HepG2 (cell line): ENCODE measurements at regions not wholly inside any gene's neighbourhood (a gene's known extent, or its start where the extent isn't known, plus 50 kb on each side); places are given as distances from the start of the nearest gene placed in this dataset.
A peak's percentile ranks its signal among the peaks of the same experiment; 100 is the strongest.

Experiments used
- ATAC-seq: fragments of 200-7000 bp; cut with Tn5 transposase; 3 replicates; pipeline ENCODE4 v1.9.1; 2020; ENCODE audit warnings: mild to moderate bottlenecking, moderate library complexity
- BruUV-seq: library from RNA; stranded (reverse); fragments of 400-500 nt; replicated peaks from 2 replicates; lab custom pipeline; 2021; lab: Mats Ljungman, UMichigan
- CTCF ChIA-PET: fragments of 300-600 bp; formaldehyde crosslinking; extraction: SDS; loops from one replicate; lab custom pipeline; 2021; ENCODE audit warnings: low total read pairs, inconsistent platforms, low intra/inter-chr PET ratio; lab: Yijun Ruan, JAX
- POLR2A ChIA-PET: fragments of 350-600 bp; sonication (Branson Sonifier 250); formaldehyde crosslinking; loops from one replicate; lab custom pipeline; 2020; ENCODE audit warnings: antibody characterized with exemption, inconsistent platforms; lab: Yijun Ruan, JAX
- DNase-seq: peaks from one replicate; pipeline ENCODE4 v3.0.0-alpha.2; 2015; ENCODE audit warnings: low spot score
- FAIRE-seq: peaks from 3 replicates; lab custom pipeline; 2011; peaks lifted over from hg19 to GRCh38; lab: Jason Lieb, UNC
- H2AFZ ChIP-seq: one replicate; pipeline ENCODE4 v1.6.1; 2011; ENCODE audit warnings: low read length, inconsistent platforms
- H3K27ac ChIP-seq: fragments of 300-600 bp; 3 replicates; pipeline ENCODE4 v1.8.0; 2011; ENCODE audit warnings: mixed run types, mild to moderate bottlenecking, mixed read lengths, low read length, inconsistent platforms; ENCODE audit not compliant: insufficient read depth; ENCODE audit errors: extremely low read length
- H3K27me3 ChIP-seq, 2 experiments: fragments of 200-600 bp in 1 of 2; 2 replicates in 1 of 2; 3 replicates in 1 of 2; pipeline versions ENCODE4 v1.6.0 to v1.8.0; 2011; ENCODE audit warnings: low read length in 2 of 2, mild to moderate bottlenecking in 2 of 2, moderate library complexity in 2 of 2, inconsistent platforms in 1 of 2; ENCODE audit not compliant: insufficient read depth in 2 of 2, control insufficient read depth in 1 of 2
- H3K36me3 ChIP-seq, 2 experiments: fragments of 200-600 bp in 1 of 2; replicated peaks in 1 of 2; 2 replicates in 1 of 2; 3 replicates in 1 of 2; pipeline versions ENCODE4 v1.5.1 to v1.8.0; 2011; ENCODE audit warnings: low read length in 2 of 2, inconsistent platforms in 1 of 2; ENCODE audit not compliant: insufficient read depth in 2 of 2, control insufficient read depth in 1 of 2
- H3K4me1 ChIP-seq: 2 replicates; pipeline ENCODE4 v1.5.1; 2012; ENCODE audit warnings: low read length, inconsistent platforms; ENCODE audit not compliant: insufficient read depth
- H3K4me2 ChIP-seq: 2 replicates; pipeline ENCODE4 v1.6.0; 2011; ENCODE audit warnings: low read depth, low read length, inconsistent platforms
- H3K4me3 ChIP-seq, 3 experiments: fragments of 200-600 bp in 1 of 3; sonication (generic), shearing (Covaris generic) in 1 of 3; replicated peaks in 1 of 3; 2 replicates each; pipeline ENCODE4 v1.5.1; 2011 to 2016; ENCODE audit warnings: low read length in 3 of 3, inconsistent platforms in 2 of 3, low read depth in 2 of 3, mild to moderate bottlenecking in 2 of 3, control low read depth in 1 of 3, mixed read lengths in 1 of 3; ENCODE audit not compliant: insufficient read depth in 1 of 3
- H3K79me2 ChIP-seq: one replicate; pipeline ENCODE4 v1.6.1; 2011; ENCODE audit warnings: low read length, inconsistent platforms; ENCODE audit not compliant: insufficient read depth
- H3K9ac ChIP-seq: 2 replicates; pipeline ENCODE4 v1.6.0; 2011; ENCODE audit warnings: mild to moderate bottlenecking, low read depth, low read length, inconsistent platforms; ENCODE audit not compliant: insufficient read depth
- H3K9me3 ChIP-seq: 2 replicates; pipeline ENCODE4 v1.5.1; 2012; ENCODE audit warnings: mild to moderate bottlenecking, low read length
- H4K20me1 ChIP-seq: 2 replicates; pipeline ENCODE4 v1.6.0; 2011; ENCODE audit warnings: inconsistent platforms, mild to moderate bottlenecking, low read length, moderate library complexity; ENCODE audit not compliant: insufficient read depth
- CEBPB ChIP-seq: IDR thresholded peaks from 2 replicates; pipeline ENCODE4 v1.6.1; 2011; ENCODE audit warnings: low read depth, low read length, improper control_type of control experiment, borderline replicate concordance
- FLYWCH1 ChIP-seq: sonication (generic); formaldehyde crosslinking; IDR thresholded peaks from 2 replicates; pipeline ENCODE4 v1.8.1; 2023; ENCODE audit warnings: mild to moderate bottlenecking, missing genetic modification reagents
- MYNN ChIP-seq: sonication (generic); formaldehyde crosslinking; IDR thresholded peaks from 2 replicates; pipeline ENCODE4 v1.4.0; 2020; ENCODE audit warnings: mild to moderate bottlenecking, low read depth, missing genetic modification reagents
- RAD51 ChIP-seq: fragments of 450-650 bp; IDR thresholded peaks from 2 replicates; pipeline ENCODE4 v1.6.1; 2016; ENCODE audit warnings: borderline replicate concordance
- SRSF4 ChIP-seq: fragments of 200-400 bp; formaldehyde crosslinking; IDR thresholded peaks from one replicate; pipeline ENCODE4 v1.6.1; 2018; ENCODE audit warnings: mild to moderate bottlenecking, low read depth, low read length, moderate library complexity; ENCODE audit not compliant: poor library complexity, severe bottlenecking
- ZNF143 ChIP-seq: sonication (generic); formaldehyde crosslinking; IDR thresholded peaks from 2 replicates; pipeline ENCODE4 v1.4.0; 2020; ENCODE audit warnings: missing genetic modification reagents
- ZNF292 ChIP-seq: sonication (generic); formaldehyde crosslinking; IDR thresholded peaks from 2 replicates; pipeline ENCODE4 v1.8.1; 2022; ENCODE audit warnings: mild to moderate bottlenecking, low read depth, missing genetic modification reagents, borderline replicate concordance
- in situ Hi-C: cut with HindIII; loops from 2 replicates; pipeline ENCODE4 v1.10.0; 2017; ENCODE audit warnings: low pct_unique_long_range_greater_than_20kb; ENCODE audit not compliant: extremely low pct_ligation_motif_present
- intact Hi-C: fragments of 100-400 bp; cut with micrococcal nuclease; formaldehyde crosslinking; loops from one replicate; pipeline ENCODE4 v1.10.0; 2022; ENCODE audit not compliant: unreplicated experiment
- TF ChIP-seq, protein P1 (sequence below): sonication (generic); formaldehyde crosslinking; IDR thresholded peaks from 2 replicates; pipeline ENCODE4 v1.9.0; 2021; ENCODE audit warnings: missing genetic modification reagents, borderline replicate concordance
- TF ChIP-seq, protein P2 (sequence below): conservative IDR thresholded peaks from 2 replicates; pipeline ENCODE4 v1.6.1; 2018; ENCODE audit warnings: missing genetic modification reagents

DNA sequence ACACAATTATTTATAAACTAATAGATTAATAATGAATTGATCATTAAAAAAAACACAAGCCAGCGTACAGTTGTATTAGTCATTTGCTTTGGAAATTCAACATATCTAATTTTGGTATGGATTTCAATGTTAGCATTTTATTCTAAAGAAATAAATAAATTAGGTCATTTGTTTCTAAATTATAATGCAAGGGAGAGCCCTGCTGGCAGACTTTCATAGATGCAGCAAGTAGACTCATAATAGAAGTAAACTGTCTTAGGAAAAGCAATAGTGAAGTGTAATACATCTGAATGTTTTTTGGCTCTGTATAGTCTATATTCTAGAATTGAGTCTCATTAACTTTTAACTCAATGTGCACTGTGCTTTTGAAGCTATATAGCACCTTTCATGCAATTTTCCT lies 982.4 kb upstream of the MIR17HG start (continued):
- TF ChIP-seq, protein P1, sequence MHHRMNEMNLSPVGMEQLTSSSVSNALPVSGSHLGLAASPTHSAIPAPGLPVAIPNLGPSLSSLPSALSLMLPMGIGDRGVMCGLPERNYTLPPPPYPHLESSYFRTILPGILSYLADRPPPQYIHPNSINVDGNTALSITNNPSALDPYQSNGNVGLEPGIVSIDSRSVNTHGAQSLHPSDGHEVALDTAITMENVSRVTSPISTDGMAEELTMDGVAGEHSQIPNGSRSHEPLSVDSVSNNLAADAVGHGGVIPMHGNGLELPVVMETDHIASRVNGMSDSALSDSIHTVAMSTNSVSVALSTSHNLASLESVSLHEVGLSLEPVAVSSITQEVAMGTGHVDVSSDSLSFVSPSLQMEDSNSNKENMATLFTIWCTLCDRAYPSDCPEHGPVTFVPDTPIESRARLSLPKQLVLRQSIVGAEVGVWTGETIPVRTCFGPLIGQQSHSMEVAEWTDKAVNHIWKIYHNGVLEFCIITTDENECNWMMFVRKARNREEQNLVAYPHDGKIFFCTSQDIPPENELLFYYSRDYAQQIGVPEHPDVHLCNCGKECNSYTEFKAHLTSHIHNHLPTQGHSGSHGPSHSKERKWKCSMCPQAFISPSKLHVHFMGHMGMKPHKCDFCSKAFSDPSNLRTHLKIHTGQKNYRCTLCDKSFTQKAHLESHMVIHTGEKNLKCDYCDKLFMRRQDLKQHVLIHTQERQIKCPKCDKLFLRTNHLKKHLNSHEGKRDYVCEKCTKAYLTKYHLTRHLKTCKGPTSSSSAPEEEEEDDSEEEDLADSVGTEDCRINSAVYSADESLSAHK (CRISPR knock-in tag): no peak

DNA sequence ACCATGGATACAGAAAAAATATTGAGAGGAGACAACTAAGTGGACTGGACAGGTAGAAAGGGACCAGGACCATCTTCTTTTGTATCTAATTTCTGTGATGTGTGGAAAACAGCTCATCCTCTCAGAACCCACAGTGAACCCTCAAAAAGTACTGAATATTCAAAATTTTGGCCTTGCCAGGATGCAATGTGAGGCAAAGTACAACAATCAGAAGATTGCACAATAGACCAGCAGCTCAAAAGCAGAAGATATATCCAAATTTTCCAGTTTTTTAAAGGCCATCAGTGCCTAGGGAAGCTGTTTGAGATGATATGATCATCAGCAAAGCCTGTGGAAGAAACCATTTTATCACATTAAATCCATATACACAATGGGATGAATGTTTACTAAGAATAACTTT lies 973.3 kb upstream of the MIR17HG start:
- Histone ChIP-seq H3K27me3 (no peaks in the 10 kb centered on the region), H3K4me2 (no peak overlapping the region), H3K4me3 (no peak overlapping the region), H3K4me1 (no peaks in the 10 kb centered on the region), H3K9me3 (peaks cover 34% of the 10 kb centered on the region), H3K27ac (no peak overlapping the region), H2AFZ (no peak overlapping the region), H3K36me3 (no peaks in the 10 kb centered on the region), H3K79me2 (no peaks in the 10 kb centered on the region), H3K9ac (no peak overlapping the region), H4K20me1 (no peaks in the 10 kb centered on the region)
- ChIA-PET CTCF (no interaction called here), POLR2A (no interaction called here)
- DNase-seq: no peak
- FAIRE-seq: no peak
- in situ Hi-C loops (no loop called here), intact Hi-C loops (no loop called here)
- ATAC-seq: no peak
- no TSS peak for BruUV-seq
- TF ChIP-seq ZNF292 (CRISPR knock-in tag) (no peak), ZNF143 (CRISPR knock-in tag) (no peak), MYNN (CRISPR knock-in tag) (no peak), FLYWCH1 (CRISPR knock-in tag) (no peak), RAD51 (no peak), SRSF4 (no peak), CEBPB (0 out of 2 replicates have a peak, but pooled peaks have one; percentile 16)
- TF ChIP-seq, protein P2, sequence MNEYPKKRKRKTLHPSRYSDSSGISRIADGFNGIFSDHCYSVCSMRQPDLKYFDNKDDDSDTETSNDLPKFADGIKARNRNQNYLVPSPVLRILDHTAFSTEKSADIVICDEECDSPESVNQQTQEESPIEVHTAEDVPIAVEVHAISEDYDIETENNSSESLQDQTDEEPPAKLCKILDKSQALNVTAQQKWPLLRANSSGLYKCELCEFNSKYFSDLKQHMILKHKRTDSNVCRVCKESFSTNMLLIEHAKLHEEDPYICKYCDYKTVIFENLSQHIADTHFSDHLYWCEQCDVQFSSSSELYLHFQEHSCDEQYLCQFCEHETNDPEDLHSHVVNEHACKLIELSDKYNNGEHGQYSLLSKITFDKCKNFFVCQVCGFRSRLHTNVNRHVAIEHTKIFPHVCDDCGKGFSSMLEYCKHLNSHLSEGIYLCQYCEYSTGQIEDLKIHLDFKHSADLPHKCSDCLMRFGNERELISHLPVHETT (CRISPR knock-in tag): no peak
